HG03432 (cell line): ENCODE measurements at regions not wholly inside any gene's neighbourhood (a gene's known extent, or its start where the extent isn't known, plus 50 kb on each side); places are given as distances from the start of the nearest gene placed in this dataset.
"Not testable (repeated sequence)": the region's sequence is repeated elsewhere in the genome, so short reads cannot be mapped to it uniquely, and the experiment has no call there.

Experiments
- ATAC-seq: cut with Tn5 transposase; IDR thresholded peaks from one replicate; pipeline ENCODE4 v1.9.1; 2021; ENCODE audit warnings: mild to moderate bottlenecking, moderate library complexity; ENCODE audit not compliant: unreplicated experiment

GRCh38 chr5:17034992-17035391 lies 98.9 kb upstream of the MYO10 start:
- not testable (repeated sequence) for ATAC-seq

- no peak for ATAC-seq
Measured at GRCh38 chr5:17037751-17038150, 101.7 kb upstream of the MYO10 start.

GRCh38 chr5:17039170-17039569 lies 103.1 kb upstream of the MYO10 start:
- no peak for ATAC-seq

- no peak for ATAC-seq
Measured at GRCh38 chr5:17042041-17042440, 106.0 kb upstream of the MYO10 start.

GRCh38 chr5:17046320-17046719 lies 110.2 kb upstream of the MYO10 start:
- no peak for ATAC-seq

- no peak for ATAC-seq
Measured at GRCh38 chr5:17050236-17050635, 114.1 kb upstream of the MYO10 start.

GRCh38 chr5:17054911-17055310 lies 118.8 kb upstream of the MYO10 start:
- no peak for ATAC-seq

GRCh38 chr5:17056141-17056631 lies 120.1 kb upstream of the MYO10 start:
- no peak for ATAC-seq

GRCh38 chr5:17058438-17058837 lies 122.3 kb upstream of the MYO10 start:
- ATAC-seq = no peak

- no peak for ATAC-seq
Measured at GRCh38 chr5:17061973-17062470, 125.9 kb upstream of the MYO10 start.

- not testable (repeated sequence) for ATAC-seq
Measured at GRCh38 chr5:17062741-17063140, 126.7 kb upstream of the MYO10 start.

GRCh38 chr5:17064241-17064640 lies 128.2 kb upstream of the MYO10 start:
- no peak for ATAC-seq

GRCh38 chr5:17065458-17065857 lies 129.4 kb upstream of the MYO10 start:
- ATAC-seq = no peak

- ATAC-seq = not testable (repeated sequence)
Measured at GRCh38 chr5:17066026-17066425, 129.9 kb upstream of the MYO10 start.

GRCh38 chr5:17067657-17068392 lies 131.7 kb upstream of the MYO10 start:
- no peak for ATAC-seq

- no peak for ATAC-seq
Measured at GRCh38 chr5:17069995-17070511, 134.0 kb upstream of the MYO10 start.

GRCh38 chr5:17070647-17071046 lies 134.6 kb upstream of the MYO10 start:
- ATAC-seq = no peak

GRCh38 chr5:17075236-17075635 lies 139.1 kb upstream of the MYO10 start:
- ATAC-seq = no peak

- ATAC-seq = no peak
Measured at GRCh38 chr5:17076272-17076671, 140.2 kb upstream of the MYO10 start.

- no peak for ATAC-seq
Measured at GRCh38 chr5:17077440-17078233, 139.8 kb upstream of the BASP1 start.

GRCh38 chr5:17079562-17079961 lies 137.9 kb upstream of the BASP1 start:
- ATAC-seq = no peak

- ATAC-seq = no peak
Measured at GRCh38 chr5:17080361-17080760, 137.1 kb upstream of the BASP1 start.
